H1 (cell line): ENCODE measurements at regions not wholly inside any gene's neighbourhood (a gene's known extent, or its start where the extent isn't known, plus 50 kb on each side); places are given as distances from the start of the nearest gene placed in this dataset.

Experiments
- BACH1 ChIP-seq: IDR thresholded peaks from 2 replicates; pipeline ENCODE4 v1.6.1; 2012; ENCODE audit warnings: low read length, improper control_type of control experiment
- RXRA ChIP-seq: IDR thresholded peaks from 2 replicates; pipeline ENCODE4 v1.6.1; 2011; ENCODE audit warnings: low read depth, mild to moderate bottlenecking, low read length, moderate library complexity; ENCODE audit not compliant: insufficient read depth
- SP1 ChIP-seq: IDR thresholded peaks from 2 replicates; pipeline ENCODE4 v1.6.1; 2011; ENCODE audit warnings: low read depth, low read length
- SP2 ChIP-seq: IDR thresholded peaks from 2 replicates; pipeline ENCODE4 v1.6.1; 2012; ENCODE audit warnings: mild to moderate bottlenecking, low read length, inconsistent platforms
- SP4 ChIP-seq: IDR thresholded peaks from 2 replicates; pipeline ENCODE4 v1.6.1; 2012; ENCODE audit warnings: low read length, inconsistent platforms
- ZNF274 ChIP-seq: IDR thresholded peaks from 2 replicates; pipeline ENCODE4 v1.7.0; 2012; ENCODE audit warnings: low read length, borderline replicate concordance; ENCODE audit errors: extremely low read depth

- TF ChIP-seq BACH1 (no peak), SP4 (no peak), SP1 (no peak), ZNF274 (no peak), RXRA (no peak), SP2 (no peak)
Measured at GRCh38 chr12:88998421-88998820, 353.9 kb downstream of the DUSP6 start (continued).
